Tibial nerve (tissue), 4 donors: ENCODE measurements at regions not wholly inside any gene's neighbourhood (a gene's known extent, or its start where the extent isn't known, plus 50 kb on each side); places are given as distances from the start of the nearest gene placed in this dataset.

Experiments
- CTCF ChIP-seq, 5 experiments: fragments of 200-600 bp in 3 of 5; fragments of 450-650 bp in 2 of 5; sonication (generic) in 3 of 5; IDR thresholded peaks; one replicate each; pipeline ENCODE4 v1.5.1; 2016 to 2019; ENCODE audit warnings: antibody characterized with exemption in 5 of 5, mild to moderate bottlenecking in 3 of 5, moderate library complexity in 2 of 5
- EP300 ChIP-seq, 2 donors: sonication (generic); formaldehyde crosslinking; IDR thresholded peaks; one replicate each; pipeline ENCODE4 v1.6.1; 2017; ENCODE audit warnings: antibody characterized with exemption in 2 of 2, mild to moderate bottlenecking in 1 of 2
- POLR2A ChIP-seq, 2 donors: fragments of 450-650 bp; IDR thresholded peaks; one replicate each; pipeline ENCODE4 v1.6.1; 2017; ENCODE audit warnings: antibody characterized with exemption in 2 of 2, mild to moderate bottlenecking in 2 of 2, moderate library complexity in 2 of 2

- TF ChIP-seq CTCF (IDR thresholded peaks at IDR 0.05) = no peak
- no peak for TF ChIP-seq POLR2A (IDR thresholded peaks at IDR 0.05)
- no peak for TF ChIP-seq EP300 (IDR thresholded peaks at IDR 0.05)
Measured at GRCh38 chr2:145682546-145683157, 1162.7 kb upstream of the ZEB2 start.
